NCI-H345 (cell line): ENCODE measurements at regions not wholly inside any gene's neighbourhood (a gene's known extent, or its start where the extent isn't known, plus 50 kb on each side); places are given as distances from the start of the nearest gene placed in this dataset.

Source experiments
- DNase-seq: peaks from one replicate; lab custom pipeline; 2025; lab: John Stamatoyannopoulos, UW

- no peak for DNase-seq
Observed at GRCh38 chr14:71498212-71498611, 434.0 kb upstream of the RGS6 start.

GRCh38 chr14:71499018-71499417, 433.2 kb upstream of the RGS6 start:
- DNase-seq = no peak

- DNase-seq = no peak
Observed at GRCh38 chr14:71507681-71508080, 424.5 kb upstream of the RGS6 start.

GRCh38 chr14:71508901-71509300, 423.3 kb upstream of the RGS6 start:
- no peak for DNase-seq

- no peak for DNase-seq
Observed at GRCh38 chr14:71511152-71511551, 421.1 kb upstream of the RGS6 start.

- DNase-seq = no peak
Observed at GRCh38 chr14:71514941-71515919, 417.0 kb upstream of the RGS6 start.

GRCh38 chr14:71521238-71522135, 410.7 kb upstream of the RGS6 start:
- DNase-seq = no peak

GRCh38 chr14:71523630-71524319, 408.5 kb upstream of the RGS6 start:
- no peak for DNase-seq

- DNase-seq = no peak
Observed at GRCh38 chr14:71524320-71524982, 407.8 kb upstream of the RGS6 start.

- no peak for DNase-seq
Observed at GRCh38 chr14:71525663-71526221, 406.5 kb upstream of the RGS6 start.

GRCh38 chr14:71526388-71526787, 405.8 kb upstream of the RGS6 start:
- no peak for DNase-seq

GRCh38 chr14:71527838-71528237, 404.4 kb upstream of the RGS6 start:
- no peak for DNase-seq

- DNase-seq = no peak
Observed at GRCh38 chr14:71529848-71530247, 402.4 kb upstream of the RGS6 start.

- peak; percentile 38 for DNase-seq
Observed at GRCh38 chr14:71532344-71532743, 399.9 kb upstream of the RGS6 start.

- DNase-seq = no peak
Observed at GRCh38 chr14:71532790-71533189, 399.4 kb upstream of the RGS6 start.

GRCh38 chr14:71533390-71533789, 398.8 kb upstream of the RGS6 start:
- no peak for DNase-seq

GRCh38 chr14:71533800-71534199, 398.4 kb upstream of the RGS6 start:
- no peak for DNase-seq

- no peak for DNase-seq
Observed at GRCh38 chr14:71534506-71534905, 397.7 kb upstream of the RGS6 start.

- DNase-seq = no peak
Observed at GRCh38 chr14:71536015-71536740, 396.1 kb upstream of the RGS6 start.

- no peak for DNase-seq
Observed at GRCh38 chr14:71536927-71537772, 395.1 kb upstream of the RGS6 start.
